ENCODE measurements at regions not wholly inside any gene's neighbourhood (a gene's known extent, or its start where the extent isn't known, plus 50 kb on each side); places are given as distances from the start of the nearest gene placed in this dataset.

DNA sequence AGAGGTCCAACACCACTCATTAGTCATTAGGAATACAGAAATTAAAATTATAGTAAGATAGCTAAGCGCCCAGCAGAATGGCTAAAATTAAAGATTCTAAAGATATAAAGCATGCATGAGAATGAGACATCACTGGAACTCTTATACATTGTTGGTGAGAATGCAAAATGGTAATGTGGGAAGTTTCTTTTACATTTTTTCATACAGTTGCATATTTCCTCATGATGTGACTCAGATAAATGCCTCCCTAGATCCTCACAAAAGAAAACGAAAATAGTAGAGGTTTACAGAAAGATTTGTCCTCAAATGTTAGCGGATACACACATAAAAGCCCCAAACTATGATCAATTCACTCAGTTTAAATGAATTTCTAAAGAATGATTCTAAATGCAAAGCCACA, 633.7 kb upstream of the GJE1 start:
- Histone ChIP-seq H3K9me3 (replicated peaks in 1 of 3) (no peaks in the 10 kb centered on the region), H3K27ac (no peak overlapping the region), H3K27me3 (no peaks in the 10 kb centered on the region), H3K4me3 (no peak overlapping the region), H3K4me1 (replicated peaks in 1 of 2) (no peaks in the 10 kb centered on the region), H3K36me3 (replicated peaks in 1 of 2) (no peaks in the 10 kb centered on the region)
- 75 to 85% (median 82%) methylated on average over 3 of the region's 3 CpGs for WGBS, 4 donors
- TF ChIP-seq POLR2A (IDR thresholded peaks at IDR 0.05) (no peak), CTCF (IDR thresholded peaks at IDR 0.05) (no peak)
- intact Hi-C loops (cut with DNase I), result no loop called here
- DNase-seq, result no peak

DNA sequence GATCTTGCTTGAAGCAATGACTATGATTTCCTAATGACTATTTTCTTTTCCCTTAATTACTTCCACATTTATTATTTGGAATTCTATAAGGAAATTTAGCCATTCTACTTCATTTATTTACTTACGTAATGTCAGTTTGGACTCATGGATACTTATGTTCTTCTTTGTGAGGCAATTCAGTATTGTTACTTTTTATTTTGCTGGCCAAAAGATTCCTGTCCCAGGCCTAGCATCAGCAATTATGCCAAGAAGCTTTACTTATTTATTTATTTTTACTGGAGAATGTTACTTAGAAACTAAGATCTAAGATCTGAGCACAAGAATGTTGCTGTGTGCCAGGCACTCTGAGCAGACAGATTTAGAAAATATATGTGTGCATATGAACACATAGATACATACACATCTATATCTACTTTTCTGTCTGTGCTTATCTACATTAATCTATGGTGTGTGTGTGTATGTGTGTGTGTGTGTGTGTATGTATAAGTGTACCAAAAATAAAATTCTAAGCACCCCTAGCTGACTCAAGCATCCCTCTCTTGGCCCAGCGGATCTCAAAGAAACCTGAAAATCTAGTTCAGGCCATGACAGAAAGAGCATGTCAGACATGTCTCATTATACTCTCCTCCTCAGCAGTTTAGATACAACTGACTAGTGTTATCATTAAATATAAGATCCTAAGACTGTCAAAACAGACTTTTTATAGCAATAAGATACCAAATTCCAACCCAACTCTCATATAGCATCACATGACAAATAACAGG, 640.0 kb upstream of the GJE1 start:
- no peaks in the 10 kb centered on the region for H3K4me1 ChIP-seq (replicated peaks in 1 of 2)
- WGBS, 4 donors, result 90 to 92% (median 90%) methylated on average over 2 of the region's 2 CpGs
- no peaks in the 10 kb centered on the region for H3K9me3 ChIP-seq (replicated peaks in 1 of 3)
- no peaks in the 10 kb centered on the region for H3K27me3 ChIP-seq
- DNase-seq, result no peak
- no peaks in the 10 kb centered on the region for H3K36me3 ChIP-seq (replicated peaks in 1 of 2)
- intact Hi-C loops (cut with DNase I), result no loop called here
- H3K27ac ChIP-seq, result no peak overlapping the region
- TF ChIP-seq CTCF (IDR thresholded peaks at IDR 0.05) (no peak), POLR2A (IDR thresholded peaks at IDR 0.05) (no peak)
- H3K4me3 ChIP-seq, result no peak overlapping the region

GRCh38 chr6:141491684-141492083, 641.0 kb upstream of the GJE1 start:
- Histone ChIP-seq H3K4me1 (replicated peaks in 1 of 2) (no peaks in the 10 kb centered on the region), H3K4me3 (no peak overlapping the region), H3K27me3 (no peaks in the 10 kb centered on the region), H3K27ac (no peak overlapping the region), H3K9me3 (replicated peaks in 1 of 3) (no peaks in the 10 kb centered on the region), H3K36me3 (replicated peaks in 1 of 2) (no peaks in the 10 kb centered on the region)
- no peak for DNase-seq
- intact Hi-C loops (cut with DNase I), result no loop called here
- TF ChIP-seq POLR2A (IDR thresholded peaks at IDR 0.05), result no peak
- TF ChIP-seq CTCF (IDR thresholded peaks at IDR 0.05), result no peak

DNA sequence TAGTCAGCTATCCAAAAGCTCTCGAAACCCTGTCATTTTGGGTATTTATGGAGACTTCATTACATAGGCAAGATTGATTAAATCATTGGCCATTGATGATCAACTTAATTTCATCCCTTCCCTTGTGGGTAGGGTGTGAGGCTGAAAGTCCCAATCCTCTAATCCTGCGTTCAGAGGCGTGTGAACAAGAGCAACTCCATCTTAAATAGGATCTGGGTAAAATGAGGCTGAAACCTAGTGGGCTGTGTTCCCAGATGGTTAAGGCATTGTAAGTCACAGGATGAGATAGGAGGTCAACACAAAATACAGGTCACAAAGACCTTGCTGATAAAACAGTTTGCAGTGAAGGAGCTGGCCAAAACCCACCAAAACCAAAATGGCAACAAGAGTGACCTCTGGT, 641.7 kb upstream of the GJE1 start:
- WGBS, 4 donors, result 85 to 93% (median 89%) methylated on average over 3 of the region's 3 CpGs
- no peak for TF ChIP-seq POLR2A (IDR thresholded peaks at IDR 0.05)
- TF ChIP-seq CTCF (IDR thresholded peaks at IDR 0.05), result no peak

More for the DNA sequence above, 641.7 kb upstream of the GJE1 start:
- no peaks in the 10 kb centered on the region for H3K9me3 ChIP-seq (replicated peaks in 1 of 3)
- H3K27ac ChIP-seq, result no peak overlapping the region
- H3K27me3 ChIP-seq, result no peaks in the 10 kb centered on the region
- no peaks in the 10 kb centered on the region for H3K36me3 ChIP-seq (replicated peaks in 1 of 2)
- intact Hi-C loops (cut with DNase I), result no loop called here
- no peak overlapping the region for H3K4me3 ChIP-seq
- no peak for DNase-seq
- H3K4me1 ChIP-seq (replicated peaks in 1 of 2), result no peaks in the 10 kb centered on the region
